Fibroblast of lung (primary cell): ENCODE measurements at regions not wholly inside any gene's neighbourhood (a gene's known extent, or its start where the extent isn't known, plus 50 kb on each side); places are given as distances from the start of the nearest gene placed in this dataset.

Source experiments
- DNase-seq, 2 donors: peaks; one replicate each; pipeline versions ENCODE4 v3.0.0 to v3.0.0-alpha.2; 2010; ENCODE audit warnings: low read depth in 2 of 2
- H2AFZ ChIP-seq: 2 replicates; pipeline ENCODE4 v1.5.1; 2012; ENCODE audit warnings: low read length, control low read depth, inconsistent platforms
- H3K27ac ChIP-seq: 2 replicates; pipeline ENCODE4 v1.5.1; 2011; ENCODE audit warnings: low read length, control low read depth; ENCODE audit not compliant: insufficient read depth
- H3K27me3 ChIP-seq: 2 replicates; pipeline ENCODE4 v1.5.1; 2011; ENCODE audit warnings: mild to moderate bottlenecking, low read length; ENCODE audit not compliant: control insufficient read depth, insufficient read depth
- H3K36me3 ChIP-seq: 2 replicates; pipeline ENCODE4 v1.5.1; 2011; ENCODE audit warnings: low read length; ENCODE audit not compliant: control insufficient read depth, insufficient read depth
- H3K4me1 ChIP-seq: 2 replicates; pipeline ENCODE4 v1.5.1; 2011; ENCODE audit warnings: low read length; ENCODE audit not compliant: control insufficient read depth, insufficient read depth; ENCODE audit errors: extremely low read depth
- H3K4me2 ChIP-seq: 2 replicates; pipeline ENCODE4 v1.5.1; 2011; ENCODE audit warnings: low read length, control low read depth; ENCODE audit not compliant: insufficient read depth; ENCODE audit errors: extremely low read depth
- H3K4me3 ChIP-seq, 4 experiments: fragments of 200-600 bp in 1 of 4; sonication (generic) in 1 of 4; replicated peaks in 1 of 4; 2 replicates each; pipeline ENCODE4 v1.5.1; 2011 to 2016; ENCODE audit warnings: low read length in 4 of 4, low read depth in 3 of 4, mild to moderate bottlenecking in 3 of 4, control low read depth in 2 of 4, inconsistent platforms in 1 of 4, mixed read lengths in 1 of 4; ENCODE audit not compliant: insufficient read depth in 1 of 4; ENCODE audit errors: control extremely low read depth in 1 of 4
- H3K79me2 ChIP-seq: 2 replicates; pipeline ENCODE4 v1.5.1; 2012; ENCODE audit warnings: mild to moderate bottlenecking, low read length, inconsistent platforms; ENCODE audit not compliant: control insufficient read depth, insufficient read depth
- H3K9ac ChIP-seq: 2 replicates; pipeline ENCODE4 v1.5.1; 2011; ENCODE audit warnings: mild to moderate bottlenecking, low read length, control low read depth; ENCODE audit not compliant: insufficient read depth
- H3K9me3 ChIP-seq: 2 replicates; pipeline ENCODE4 v1.5.1; 2012; ENCODE audit warnings: low read depth, low read length; ENCODE audit not compliant: control insufficient read depth, insufficient read depth
- H4K20me1 ChIP-seq: 2 replicates; pipeline ENCODE4 v1.5.1; 2011; ENCODE audit warnings: low read length; ENCODE audit not compliant: control insufficient read depth, insufficient read depth; ENCODE audit errors: extremely low read depth
- CTCF ChIP-seq, 2 donors: IDR thresholded peaks in 1 of 2; conservative IDR thresholded peaks in 1 of 2; 1 replicate in 1 of 2; 2 replicates in 1 of 2; pipeline ENCODE4 v1.5.1; 2011 to 2012; ENCODE audit warnings: low read length in 2 of 2, control low read depth in 1 of 2, inconsistent platforms in 1 of 2, low read depth in 1 of 2, mild to moderate bottlenecking in 1 of 2
- EZH2 ChIP-seq: IDR thresholded peaks from 2 replicates; pipeline ENCODE4 v1.5.1; 2012; ENCODE audit warnings: low read length, control low read depth, mild to moderate bottlenecking; ENCODE audit errors: missing control alignments

GRCh38 chr13:81762449-81762848 is 1421.5 kb upstream of the SPRY2 start:
- Histone ChIP-seq H3K27me3 (no peaks in the 10 kb centered on the region), H3K9ac (no peak overlapping the region), H3K4me1 (no peaks in the 10 kb centered on the region), H2AFZ (no peak overlapping the region), H3K9me3 (no peaks in the 10 kb centered on the region), H3K4me3 (no peak overlapping the region), H3K36me3 (no peaks in the 10 kb centered on the region), H3K79me2 (no peaks in the 10 kb centered on the region), H4K20me1 (no peaks in the 10 kb centered on the region), H3K27ac (no peak overlapping the region), H3K4me2 (no peak overlapping the region)
- no peak for TF ChIP-seq EZH2
- TF ChIP-seq CTCF (conservative IDR thresholded peaks at IDR 0.05 in 1 of 2, IDR thresholded peaks at IDR 0.05 in 1 of 2; ENCODE audit: low read depth in 1 of 2, low read length in 2 of 2), result no peak
- DNase-seq, result no peak

GRCh38 chr13:81760316-81760715 is 1419.4 kb upstream of the SPRY2 start:
- H3K4me1 ChIP-seq, result no peaks in the 10 kb centered on the region
- no peak overlapping the region for H3K4me3 ChIP-seq
- H3K27ac ChIP-seq, result no peak overlapping the region
- no peak for TF ChIP-seq CTCF (conservative IDR thresholded peaks at IDR 0.05 in 1 of 2, IDR thresholded peaks at IDR 0.05 in 1 of 2; ENCODE audit: low read depth in 1 of 2, low read length in 2 of 2)
- no peak for TF ChIP-seq EZH2
- no peaks in the 10 kb centered on the region for H3K36me3 ChIP-seq
- H2AFZ ChIP-seq, result no peak overlapping the region
- H3K9ac ChIP-seq, result no peak overlapping the region
- no peaks in the 10 kb centered on the region for H3K79me2 ChIP-seq
- H3K27me3 ChIP-seq, result no peaks in the 10 kb centered on the region
- H3K4me2 ChIP-seq, result no peak overlapping the region
- no peaks in the 10 kb centered on the region for H4K20me1 ChIP-seq
- H3K9me3 ChIP-seq, result no peaks in the 10 kb centered on the region
- DNase-seq, result no peak

DNA sequence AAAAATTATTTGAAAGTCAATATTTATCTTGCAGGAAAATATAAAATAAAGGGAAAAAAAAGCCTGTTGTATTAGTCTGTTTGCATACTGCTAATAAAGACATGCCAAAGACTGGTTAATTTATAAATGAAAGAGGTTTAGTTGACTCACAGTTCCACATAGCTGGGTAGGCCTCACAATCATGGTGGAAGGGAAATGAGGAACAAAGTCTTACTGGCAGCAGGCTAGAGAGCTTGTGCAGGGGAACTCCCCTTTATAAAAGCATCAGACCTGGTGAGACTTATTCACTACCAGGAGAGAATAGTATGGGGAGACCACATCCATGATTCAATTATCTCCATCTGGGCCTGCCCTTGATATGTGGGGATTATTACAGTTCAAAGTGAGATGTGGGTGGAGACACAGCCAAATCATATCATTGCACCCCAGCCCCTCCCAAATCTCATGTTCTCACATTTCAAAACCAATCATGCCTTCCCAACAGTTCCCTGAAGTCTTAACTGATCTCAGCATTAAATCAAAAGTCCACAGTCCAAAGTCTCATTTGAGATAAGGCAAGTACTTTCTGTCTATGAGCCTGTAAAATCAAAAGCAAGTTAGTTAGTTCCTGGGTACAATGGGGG is 1416.5 kb upstream of the SPRY2 start:
- TF ChIP-seq EZH2 (no peak), CTCF (conservative IDR thresholded peaks at IDR 0.05 in 1 of 2, IDR thresholded peaks at IDR 0.05 in 1 of 2; ENCODE audit: low read depth in 1 of 2, low read length in 2 of 2) (no peak)
- Histone ChIP-seq H3K27me3 (no peaks in the 10 kb centered on the region), H2AFZ (no peak overlapping the region)

More for the DNA sequence above, 1416.5 kb upstream of the SPRY2 start:
- Histone ChIP-seq H3K9ac (no peak overlapping the region), H3K36me3 (no peaks in the 10 kb centered on the region), H3K4me3 (no peak overlapping the region), H3K27ac (no peak overlapping the region), H3K9me3 (no peaks in the 10 kb centered on the region), H3K4me2 (no peak overlapping the region), H4K20me1 (no peaks in the 10 kb centered on the region), H3K79me2 (no peaks in the 10 kb centered on the region), H3K4me1 (no peaks in the 10 kb centered on the region)
- no peak for DNase-seq
